GM12878 (cell line): ENCODE measurements at regions not wholly inside any gene's neighbourhood (a gene's known extent, or its start where the extent isn't known, plus 50 kb on each side); places are given as distances from the start of the nearest gene placed in this dataset.
A peak's percentile ranks its signal among the peaks of the same experiment; 100 is the strongest.

ENCODE experiments used
- EGR1 ChIP-seq, 2 experiments: IDR thresholded peaks; 1 replicate in 1 of 2; 2 replicates in 1 of 2; pipeline ENCODE4 v1.6.1; 2011 to 2012; ENCODE audit warnings: low read depth in 2 of 2, low read length in 2 of 2, borderline replicate concordance in 1 of 2, mild to moderate bottlenecking in 1 of 2, moderate library complexity in 1 of 2
- JUND ChIP-seq: IDR thresholded peaks from 2 replicates; pipeline ENCODE4 v1.6.1; 2012; ENCODE audit warnings: low read depth, mild to moderate bottlenecking, low read length, improper control_type of control experiment, moderate library complexity
- MEF2A ChIP-seq: IDR thresholded peaks from 2 replicates; pipeline ENCODE4 v1.6.1; 2011; ENCODE audit warnings: low read depth, mild to moderate bottlenecking, low read length, moderate library complexity; ENCODE audit not compliant: insufficient read depth
- MXI1 ChIP-seq: fragments of 150-350 bp; IDR thresholded peaks from 2 replicates; pipeline ENCODE4 v1.6.1; 2011; ENCODE audit warnings: low read depth, mild to moderate bottlenecking, inconsistent platforms, low read length, improper control_type of control experiment
- PAX5 ChIP-seq: IDR thresholded peaks from 2 replicates; pipeline ENCODE4 v1.6.1; 2011; ENCODE audit warnings: low read depth, low read length, borderline replicate concordance
- POLR2A ChIP-seq: IDR thresholded peaks from 2 replicates; pipeline ENCODE4 v1.6.1; 2011; ENCODE audit warnings: low read depth, mild to moderate bottlenecking, low read length
- POLR2AphosphoS2 ChIP-seq: IDR thresholded peaks from 2 replicates; pipeline ENCODE4 v1.6.1; 2011; ENCODE audit warnings: low read depth, mild to moderate bottlenecking, low read length, improper control_type of control experiment, moderate library complexity
- POLR2AphosphoS5 ChIP-seq: IDR thresholded peaks from 2 replicates; pipeline ENCODE4 v1.6.1; 2011; ENCODE audit warnings: mild to moderate bottlenecking, low read length, inconsistent platforms
- RELA ChIP-seq: fragments of 450-650 bp; IDR thresholded peaks from 2 replicates; pipeline ENCODE4 v1.8.0; 2014; ENCODE audit warnings: borderline replicate concordance; ENCODE audit not compliant: partially characterized antibody
- TCF7 ChIP-seq: IDR thresholded peaks from 2 replicates; pipeline ENCODE4 v1.6.1; 2014; ENCODE audit warnings: antibody characterized with exemption, borderline replicate concordance
- ZNF274 ChIP-seq: IDR thresholded peaks from one replicate; pipeline ENCODE4 v1.8.0; 2011; ENCODE audit not compliant: insufficient read length, insufficient read depth
- TF ChIP-seq, protein P1 (sequence below), 3 experiments: IDR thresholded peaks in 2 of 3; conservative IDR thresholded peaks in 1 of 3; 2 replicates each; pipeline ENCODE4 v1.5.1; 2011; ENCODE audit warnings: low read depth in 3 of 3, low read length in 3 of 3, mild to moderate bottlenecking in 3 of 3, control low read depth in 2 of 3, moderate library complexity in 2 of 3, inconsistent platforms in 1 of 3, mixed read lengths in 1 of 3; ENCODE audit not compliant: control insufficient read depth in 2 of 3, insufficient read depth in 1 of 3; ENCODE audit errors: extremely low read depth in 1 of 3

DNA sequence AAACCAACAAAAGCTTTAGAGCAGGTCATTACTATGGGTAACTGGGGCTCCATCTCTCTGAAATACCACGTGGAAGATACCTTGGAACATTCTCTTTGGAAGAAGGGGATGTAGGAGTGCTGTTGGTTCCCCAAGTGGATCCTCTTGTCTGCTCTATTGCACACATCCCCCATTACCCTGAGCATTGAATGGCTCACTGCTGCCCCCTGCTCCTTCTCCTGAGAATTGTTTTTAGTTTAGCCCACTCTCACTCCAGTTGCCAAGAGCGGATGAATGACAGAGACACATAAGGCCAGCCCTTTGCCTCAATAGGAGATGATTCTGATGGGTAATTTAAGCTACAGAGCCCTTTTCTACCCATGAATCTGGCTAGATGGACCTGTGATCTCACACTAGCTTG, 135.6 kb upstream of the SUCLG2 start:
- no peak for TF ChIP-seq POLR2AphosphoS2
- TF ChIP-seq, protein P1, sequence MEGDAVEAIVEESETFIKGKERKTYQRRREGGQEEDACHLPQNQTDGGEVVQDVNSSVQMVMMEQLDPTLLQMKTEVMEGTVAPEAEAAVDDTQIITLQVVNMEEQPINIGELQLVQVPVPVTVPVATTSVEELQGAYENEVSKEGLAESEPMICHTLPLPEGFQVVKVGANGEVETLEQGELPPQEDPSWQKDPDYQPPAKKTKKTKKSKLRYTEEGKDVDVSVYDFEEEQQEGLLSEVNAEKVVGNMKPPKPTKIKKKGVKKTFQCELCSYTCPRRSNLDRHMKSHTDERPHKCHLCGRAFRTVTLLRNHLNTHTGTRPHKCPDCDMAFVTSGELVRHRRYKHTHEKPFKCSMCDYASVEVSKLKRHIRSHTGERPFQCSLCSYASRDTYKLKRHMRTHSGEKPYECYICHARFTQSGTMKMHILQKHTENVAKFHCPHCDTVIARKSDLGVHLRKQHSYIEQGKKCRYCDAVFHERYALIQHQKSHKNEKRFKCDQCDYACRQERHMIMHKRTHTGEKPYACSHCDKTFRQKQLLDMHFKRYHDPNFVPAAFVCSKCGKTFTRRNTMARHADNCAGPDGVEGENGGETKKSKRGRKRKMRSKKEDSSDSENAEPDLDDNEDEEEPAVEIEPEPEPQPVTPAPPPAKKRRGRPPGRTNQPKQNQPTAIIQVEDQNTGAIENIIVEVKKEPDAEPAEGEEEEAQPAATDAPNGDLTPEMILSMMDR (IDR thresholded peaks at IDR 0.05 in 2 of 3, conservative IDR thresholded peaks at IDR 0.05 in 1 of 3; ENCODE audit: control insufficient read depth in 2 of 3, extremely low read depth in 1 of 3, insufficient read depth in 1 of 3, low read depth in 3 of 3, low read length in 3 of 3): peak; percentile 72 to 76 (median 74)
- no peak for TF ChIP-seq PAX5
- no peak for TF ChIP-seq TCF7
- no peak for TF ChIP-seq RELA
- no peak for TF ChIP-seq MEF2A
- no peak for TF ChIP-seq POLR2A
- no peak for TF ChIP-seq ZNF274
- no peak for TF ChIP-seq POLR2AphosphoS5
- TF ChIP-seq JUND: no peak
- TF ChIP-seq EGR1 (IDR thresholded peaks at IDR 0.05; ENCODE audit: borderline replicate concordance in 1 of 2, low read depth in 2 of 2, low read length in 2 of 2): no peak
- TF ChIP-seq MXI1: no peak
